H54 (cell line): ENCODE measurements at regions not wholly inside any gene's neighbourhood (a gene's known extent, or its start where the extent isn't known, plus 50 kb on each side); places are given as distances from the start of the nearest gene placed in this dataset.
"Not testable (repeated sequence)": the region's sequence is repeated elsewhere in the genome, so short reads cannot be mapped to it uniquely, and the experiment has no call there.

Experiments used
- DNase-seq: peaks from one replicate; pipeline ENCODE4 v3.0.0; 2011; ENCODE audit warnings: low spot score, mixed read lengths; ENCODE audit not compliant: insufficient read length
- FAIRE-seq: peaks from 3 replicates; lab custom pipeline; 2011; peaks lifted over from hg19 to GRCh38; lab: Jason Lieb, UNC
- POLR2A ChIP-seq: IDR thresholded peaks from 2 replicates; pipeline ENCODE4 v1.6.1; 2011; ENCODE audit warnings: low read depth, mild to moderate bottlenecking, low read length

- FAIRE-seq, result no peak
Measured at GRCh38 chr7:113281223-113281622, 162.9 kb upstream of the SMIM30 start.

DNA sequence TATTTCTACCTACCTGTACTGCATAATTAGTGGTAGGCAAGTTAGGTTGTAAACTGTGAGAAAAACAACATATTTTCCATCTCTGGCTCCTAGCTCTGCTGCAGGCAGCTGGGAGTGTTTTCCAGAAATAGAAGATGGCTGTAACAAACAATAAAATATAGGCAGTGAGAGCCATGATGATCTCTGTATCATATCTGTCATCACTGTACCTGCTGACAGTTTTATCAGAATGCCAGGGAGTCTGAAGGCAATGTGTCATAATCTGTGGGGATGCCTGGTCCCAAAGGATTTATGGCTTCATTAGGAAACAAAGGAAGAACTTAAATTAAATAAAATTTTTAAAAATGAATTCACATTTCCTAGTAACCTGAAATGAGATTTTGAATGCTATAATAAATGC is 160.9 kb upstream of the SMIM30 start:
- DNase-seq (no peak), FAIRE-seq (no peak)
- no peak for TF ChIP-seq POLR2A

More at GRCh38 chr7:113281223-113281622, 162.9 kb upstream of the SMIM30 start:
- no peak for TF ChIP-seq POLR2A
- no peak for DNase-seq

DNA sequence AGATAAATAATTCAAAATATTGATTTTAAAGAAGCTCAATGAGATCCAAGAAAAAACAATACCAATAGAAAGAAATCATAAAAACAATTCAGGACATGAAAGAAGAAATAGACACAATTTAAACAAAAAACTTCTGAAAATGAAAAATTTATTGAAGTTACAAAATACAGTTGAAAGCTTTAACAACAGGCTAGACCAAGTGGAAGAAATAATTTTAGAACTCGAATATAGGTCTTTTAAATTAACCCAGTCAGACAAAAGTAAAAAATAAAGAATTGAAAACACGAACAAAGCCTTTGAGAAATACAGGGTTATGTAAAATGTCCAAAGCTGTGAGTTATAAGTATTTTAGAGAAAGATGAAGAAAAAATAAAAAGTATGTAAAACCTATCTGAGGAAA is 152.4 kb upstream of the SMIM30 start:
- TF ChIP-seq POLR2A, result no peak
- DNase-seq (no peak), FAIRE-seq (no peak)

- FAIRE-seq, DNase-seq: not testable (repeated sequence)
Measured at GRCh38 chr7:113269592-113269991, 151.2 kb upstream of the SMIM30 start.

DNA sequence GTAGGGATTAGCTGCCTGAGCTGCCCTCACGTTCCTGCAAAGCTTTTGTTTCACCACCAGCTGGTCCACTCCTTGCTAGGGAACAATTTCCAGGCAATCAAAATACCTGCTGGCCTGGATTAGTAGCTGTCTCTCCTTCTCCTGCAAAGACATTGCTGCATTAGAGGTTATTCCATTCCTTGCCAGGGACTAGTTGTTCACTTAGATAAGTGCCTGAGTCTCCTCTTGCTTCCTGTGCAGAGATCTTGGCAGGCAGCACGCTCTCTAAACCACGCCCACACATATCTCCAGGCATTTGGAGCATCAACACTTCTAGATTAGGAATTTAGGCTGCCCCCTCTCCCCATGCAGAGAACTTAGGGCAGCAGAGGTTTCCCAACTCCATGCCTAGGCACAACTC is 150.4 kb upstream of the SMIM30 start:
- FAIRE-seq (no peak), DNase-seq (no peak)
- TF ChIP-seq POLR2A, result no peak

- no peak for TF ChIP-seq POLR2A
- DNase-seq (no peak), FAIRE-seq (no peak)
Measured at GRCh38 chr7:113267885-113268284, 149.5 kb upstream of the SMIM30 start.

- no peak for FAIRE-seq
- no peak for DNase-seq
- no peak for TF ChIP-seq POLR2A
Measured at GRCh38 chr7:113267271-113267670, 148.9 kb upstream of the SMIM30 start.

- no peak for TF ChIP-seq POLR2A
- DNase-seq (no peak), FAIRE-seq (no peak)
Measured at GRCh38 chr7:113263749-113264148, 145.4 kb upstream of the SMIM30 start.

- not testable (repeated sequence) for DNase-seq, FAIRE-seq
Measured at GRCh38 chr7:113263215-113263742, 144.9 kb upstream of the SMIM30 start.

GRCh38 chr7:113256883-113257531 is 138.7 kb upstream of the SMIM30 start:
- no peak for DNase-seq
- TF ChIP-seq POLR2A, result no peak
- no peak for FAIRE-seq

GRCh38 chr7:113247198-113247597 is 128.8 kb upstream of the SMIM30 start:
- no peak for TF ChIP-seq POLR2A
- FAIRE-seq (no peak), DNase-seq (no peak)

DNA sequence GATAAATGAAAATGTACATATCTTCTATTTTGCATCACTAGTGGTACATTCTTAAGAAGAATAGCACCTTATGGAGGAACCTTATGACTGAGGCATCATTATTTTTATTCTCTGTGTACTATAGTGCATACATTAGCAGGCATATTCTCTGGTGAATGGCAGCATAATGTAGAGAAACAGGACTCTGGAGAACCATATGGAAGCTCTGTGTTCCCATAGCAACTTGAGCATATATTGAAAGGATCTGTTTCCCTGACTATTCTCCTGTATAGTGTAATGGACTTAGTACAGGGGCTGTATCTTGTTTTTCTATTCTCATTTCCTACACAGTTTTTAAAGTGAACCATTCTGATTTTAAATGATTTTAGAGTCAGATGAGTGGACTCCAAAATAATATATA is 128.4 kb upstream of the SMIM30 start:
- no peak for DNase-seq
- no peak for FAIRE-seq
- no peak for TF ChIP-seq POLR2A

GRCh38 chr7:113232885-113233284 is 114.5 kb upstream of the SMIM30 start:
- DNase-seq (no peak), FAIRE-seq (no peak)

DNA sequence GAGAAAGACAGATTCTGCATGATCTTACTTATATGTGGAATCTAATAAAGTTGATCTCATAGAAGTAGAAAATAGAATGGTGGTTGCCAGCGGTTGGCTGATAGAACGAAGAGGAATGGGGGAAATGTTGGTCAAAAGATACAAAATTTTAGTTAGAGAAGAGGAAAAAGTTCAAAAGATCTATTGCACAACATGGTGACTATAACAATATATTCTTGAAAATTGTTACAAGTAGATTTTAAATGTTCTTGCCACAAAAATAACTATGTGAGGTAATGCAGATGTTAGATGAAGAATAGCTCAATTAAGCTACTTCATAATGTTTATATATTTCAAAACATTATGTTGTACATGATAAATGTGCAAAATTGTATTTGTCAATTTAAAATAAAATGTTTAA is 112.3 kb upstream of the SMIM30 start:
- no peak for DNase-seq
- no peak for TF ChIP-seq POLR2A
- no peak for FAIRE-seq

More at GRCh38 chr7:113232885-113233284, 114.5 kb upstream of the SMIM30 start:
- TF ChIP-seq POLR2A, result no peak

DNA sequence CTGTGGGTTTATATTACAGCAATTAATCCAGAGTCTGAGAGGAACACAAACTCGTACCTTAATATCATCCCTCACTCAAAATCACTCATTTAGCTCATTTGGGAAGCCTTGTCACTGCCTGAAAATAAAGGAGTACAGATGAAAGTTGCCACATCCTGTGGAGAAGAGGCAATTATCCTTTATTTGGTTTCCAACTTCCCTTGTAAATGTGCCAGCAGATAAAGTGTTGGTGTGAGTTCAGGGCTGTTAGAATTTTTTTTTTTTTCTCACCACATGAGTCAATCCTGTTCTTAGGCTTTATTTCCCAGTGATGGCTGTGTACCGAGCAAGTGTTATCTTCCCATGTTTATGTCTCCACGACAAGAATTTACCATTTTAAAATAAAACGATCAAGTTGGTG is 99.0 kb upstream of the SMIM30 start:
- TF ChIP-seq POLR2A, result no peak
- DNase-seq, result no peak
- no peak for FAIRE-seq
